Kidney epithelial cell (primary cell): ENCODE measurements at regions not wholly inside any gene's neighbourhood (a gene's known extent, or its start where the extent isn't known, plus 50 kb on each side); places are given as distances from the start of the nearest gene placed in this dataset.
"Not testable (repeated sequence)": the region's sequence is repeated elsewhere in the genome, so short reads cannot be mapped to it uniquely, and the experiment has no call there.

Experiments
- DNase-seq: peaks from one replicate; pipeline ENCODE4 v3.0.0-alpha.2; 2010; ENCODE audit warnings: low read depth
- H3K27me3 ChIP-seq: 2 replicates; pipeline ENCODE4 v1.6.0; 2011; ENCODE audit warnings: low read length; ENCODE audit not compliant: control insufficient read depth, insufficient read depth
- H3K36me3 ChIP-seq: 2 replicates; pipeline ENCODE4 v1.5.1; 2011; ENCODE audit warnings: low read length; ENCODE audit not compliant: control insufficient read depth, insufficient read depth
- H3K4me3 ChIP-seq: 2 replicates; pipeline ENCODE4 v1.5.1; 2011; ENCODE audit warnings: low read depth, mild to moderate bottlenecking, control low read depth, low read length
- CTCF ChIP-seq: IDR thresholded peaks from 2 replicates; pipeline ENCODE4 v1.5.1; 2011; ENCODE audit warnings: mild to moderate bottlenecking, moderate library complexity, low read length, control low read depth, inconsistent platforms; ENCODE audit not compliant: insufficient read depth, poor library complexity, severe bottlenecking

- no peak for DNase-seq
- no peaks in the 10 kb centered on the region for H3K36me3 ChIP-seq
- no peak overlapping the region for H3K4me3 ChIP-seq
- TF ChIP-seq CTCF: no peak
- no peaks in the 10 kb centered on the region for H3K27me3 ChIP-seq
Measured at GRCh38 chr7:54426406-54426805, 115.8 kb upstream of the VSTM2A start.

- H3K4me3 ChIP-seq: no peak overlapping the region
- DNase-seq: no peak
- no peak for TF ChIP-seq CTCF
- H3K36me3 ChIP-seq: no peaks in the 10 kb centered on the region
- H3K27me3 ChIP-seq: no peaks in the 10 kb centered on the region
Measured at GRCh38 chr7:54429111-54429510, 113.1 kb upstream of the VSTM2A start.

GRCh38 chr7:54439391-54439790 is 102.8 kb upstream of the VSTM2A start:
- no peak for DNase-seq
- no peak overlapping the region for H3K4me3 ChIP-seq
- H3K36me3 ChIP-seq: no peaks in the 10 kb centered on the region

GRCh38 chr7:54444046-54444686 is 98.0 kb upstream of the VSTM2A start:
- not testable (repeated sequence) for DNase-seq, H3K27me3 ChIP-seq, H3K36me3 ChIP-seq, H3K4me3 ChIP-seq

More at GRCh38 chr7:54439391-54439790, 102.8 kb upstream of the VSTM2A start:
- H3K27me3 ChIP-seq: no peaks in the 10 kb centered on the region
- TF ChIP-seq CTCF: no peak

- DNase-seq, H3K4me3 ChIP-seq, H3K27me3 ChIP-seq, H3K36me3 ChIP-seq: not testable (repeated sequence)
Measured at GRCh38 chr7:54453168-54453567, 89.0 kb upstream of the VSTM2A start.

GRCh38 chr7:54454700-54455099 is 87.5 kb upstream of the VSTM2A start:
- not testable (repeated sequence) for DNase-seq, H3K4me3 ChIP-seq, H3K27me3 ChIP-seq, H3K36me3 ChIP-seq

GRCh38 chr7:54465095-54465494 is 77.1 kb upstream of the VSTM2A start:
- Histone ChIP-seq H3K4me3 (no peak overlapping the region), H3K27me3 (no peaks in the 10 kb centered on the region), H3K36me3 (no peaks in the 10 kb centered on the region)
- no peak for TF ChIP-seq CTCF
- DNase-seq: no peak
